ENCODE measurements at regions not wholly inside any gene's neighbourhood (a gene's known extent, or its start where the extent isn't known, plus 50 kb on each side); places are given as distances from the start of the nearest gene placed in this dataset.
"Not testable (repeated sequence)": the region's sequence is repeated elsewhere in the genome, so short reads cannot be mapped to it uniquely, and the experiment has no call there.

- CTCF ChIA-PET: no interaction called here
- no peak for TF ChIP-seq CTCF (conservative IDR thresholded peaks at IDR 0.05; ENCODE audit: low read depth)
- POLR2A ChIA-PET (ENCODE audit: low non-redundant PET): no interaction called here
- no peak overlapping the region for H3K27ac ChIP-seq
- no peak for DNase-seq (ENCODE audit: low spot score)
Observed at GRCh38 chr2:94769733-94770132, 101.5 kb upstream of the TEKT4 start.

GRCh38 chr2:94774851-94775250, 96.4 kb upstream of the TEKT4 start:
- TF ChIP-seq CTCF (conservative IDR thresholded peaks at IDR 0.05; ENCODE audit: low read depth): no peak
- CTCF ChIA-PET: interaction anchor here (0.6 kb wide), 1 partner anchor 97 kb away, joined by 3 read pairs; no protein-coding TSS in a partner anchor
- no peak for DNase-seq (ENCODE audit: low spot score)
- POLR2A ChIA-PET (ENCODE audit: low non-redundant PET): no interaction called here
- no peak overlapping the region for H3K27ac ChIP-seq

GRCh38 chr2:94776036-94776435, 95.2 kb upstream of the TEKT4 start:
- no peak for DNase-seq (ENCODE audit: low spot score)
- TF ChIP-seq CTCF (conservative IDR thresholded peaks at IDR 0.05; ENCODE audit: low read depth): no peak
- POLR2A ChIA-PET (ENCODE audit: low non-redundant PET): no interaction called here
- CTCF ChIA-PET: no interaction called here
- no peak overlapping the region for H3K27ac ChIP-seq

- DNase-seq (ENCODE audit: low spot score); H3K27ac ChIP-seq; POLR2A ChIA-PET (ENCODE audit: low non-redundant PET): not testable (repeated sequence)
- CTCF ChIA-PET: interaction anchor here (0.6 kb wide), 1 partner anchor 10 kb away, joined by 4 read pairs; no protein-coding TSS in a partner anchor
Observed at GRCh38 chr2:94785105-94785504, 86.1 kb upstream of the TEKT4 start.

- H3K27ac ChIP-seq; CTCF ChIA-PET; POLR2A ChIA-PET (ENCODE audit: low non-redundant PET): not testable (repeated sequence)
Observed at GRCh38 chr2:94786424-94786823, 84.8 kb upstream of the TEKT4 start.

GRCh38 chr2:94790169-94790568, 81.1 kb upstream of the TEKT4 start:
- CTCF ChIA-PET; H3K27ac ChIP-seq; DNase-seq (ENCODE audit: low spot score); POLR2A ChIA-PET (ENCODE audit: low non-redundant PET): not testable (repeated sequence)

More at GRCh38 chr2:94786424-94786823, 84.8 kb upstream of the TEKT4 start:
- not testable (repeated sequence) for DNase-seq (ENCODE audit: low spot score)

- CTCF ChIA-PET: not testable (repeated sequence)
Observed at GRCh38 chr2:94797235-94797634, 74.0 kb upstream of the TEKT4 start.

More at GRCh38 chr2:94797235-94797634, 74.0 kb upstream of the TEKT4 start:
- H3K27ac ChIP-seq; DNase-seq (ENCODE audit: low spot score); POLR2A ChIA-PET (ENCODE audit: low non-redundant PET): not testable (repeated sequence)
- peak; percentile 56 for TF ChIP-seq CTCF (conservative IDR thresholded peaks at IDR 0.05; ENCODE audit: low read depth)
